Liver (tissue), 8 donors: ENCODE measurements at regions not wholly inside any gene's neighbourhood (a gene's known extent, or its start where the extent isn't known, plus 50 kb on each side); places are given as distances from the start of the nearest gene placed in this dataset.

Source experiments
- DNase-seq: peaks from one replicate; pipeline ENCODE4 v3.0.0-alpha.2; 2017; ENCODE audit warnings: low spot score
- H3K27ac ChIP-seq, 2 donors: one replicate each; pipeline ENCODE4 v1.7.0; 2013; ENCODE audit warnings: inconsistent platforms in 2 of 2, low read length in 2 of 2, control low read depth in 1 of 2, low read depth in 1 of 2, mild to moderate bottlenecking in 1 of 2
- H3K27me3 ChIP-seq, 4 donors: one replicate each; pipeline versions ENCODE4 v1.6.1 to v1.7.0; 2013; ENCODE audit warnings: low read length in 3 of 4, inconsistent platforms in 1 of 4, mild to moderate bottlenecking in 1 of 4, moderate library complexity in 1 of 4; ENCODE audit not compliant: control insufficient read depth in 4 of 4, insufficient read depth in 4 of 4
- H3K36me3 ChIP-seq, 4 donors: one replicate each; pipeline versions ENCODE4 v1.6.1 to v1.7.0; 2013; ENCODE audit warnings: low read length in 3 of 4, mild to moderate bottlenecking in 3 of 4, low read depth in 1 of 4, moderate library complexity in 1 of 4; ENCODE audit not compliant: control insufficient read depth in 4 of 4, insufficient read depth in 3 of 4
- H3K4me1 ChIP-seq, 4 donors: one replicate each; pipeline versions ENCODE4 v1.6.1 to v1.7.0; 2013; ENCODE audit warnings: low read length in 3 of 4, mild to moderate bottlenecking in 3 of 4, moderate library complexity in 1 of 4; ENCODE audit not compliant: control insufficient read depth in 4 of 4, insufficient read depth in 4 of 4
- H3K4me3 ChIP-seq, 3 donors: one replicate each; pipeline versions ENCODE4 v1.6.1 to v1.7.0; 2013; ENCODE audit warnings: low read length in 3 of 3, control low read depth in 1 of 3, low read depth in 1 of 3, mild to moderate bottlenecking in 1 of 3
- H3K9ac ChIP-seq, 2 donors: one replicate each; pipeline ENCODE4 v1.7.0; 2013; ENCODE audit warnings: low read length in 2 of 2, mild to moderate bottlenecking in 2 of 2, moderate library complexity in 2 of 2, control low read depth in 1 of 2, low read depth in 1 of 2
- H3K9me3 ChIP-seq, 4 donors: one replicate each; pipeline versions ENCODE4 v1.6.1 to v1.7.0; 2013; ENCODE audit warnings: low read length in 3 of 4; ENCODE audit not compliant: control insufficient read depth in 4 of 4
- CTCF ChIP-seq: fragments of 150-350 bp; IDR thresholded peaks from 2 replicates; pipeline ENCODE4 v1.5.1; 2017; ENCODE audit warnings: improper control_type of control experiment, low read depth, low read length; ENCODE audit not compliant: missing input control
- EGR1 ChIP-seq, 2 donors: IDR thresholded peaks; 2 replicates each; pipeline ENCODE4 v1.6.1; 2016 to 2018; ENCODE audit warnings: antibody characterized with exemption in 2 of 2, low read depth in 2 of 2
- FOXA1 ChIP-seq: IDR thresholded peaks from 2 replicates; pipeline ENCODE4 v1.6.1; 2016; ENCODE audit warnings: antibody characterized with exemption
- GABPA ChIP-seq, 2 donors: IDR thresholded peaks in 1 of 2; conservative IDR thresholded peaks in 1 of 2; 2 replicates each; pipeline ENCODE4 v1.6.1; 2016; ENCODE audit warnings: antibody characterized with exemption in 2 of 2, mild to moderate bottlenecking in 1 of 2, moderate library complexity in 1 of 2
- HNF4A ChIP-seq, 2 donors: conservative IDR thresholded peaks; 2 replicates each; pipeline ENCODE4 v1.6.1; 2016; ENCODE audit warnings: antibody characterized with exemption in 2 of 2, mild to moderate bottlenecking in 2 of 2
- NR2F2 ChIP-seq: IDR thresholded peaks from 2 replicates; pipeline ENCODE4 v1.6.1; 2016; ENCODE audit warnings: antibody characterized with exemption
- RAD21 ChIP-seq, 2 donors: IDR thresholded peaks; 2 replicates each; pipeline ENCODE4 v1.6.1; 2016; ENCODE audit warnings: antibody characterized with exemption in 2 of 2, mild to moderate bottlenecking in 2 of 2
- YY1 ChIP-seq: IDR thresholded peaks from 2 replicates; pipeline ENCODE4 v1.6.1; 2016; ENCODE audit warnings: antibody characterized with exemption, mild to moderate bottlenecking
- ZBTB33 ChIP-seq: IDR thresholded peaks from 2 replicates; pipeline ENCODE4 v1.6.1; 2016; ENCODE audit warnings: antibody characterized with exemption
- WGBS: extraction: QIAGEN DNeasy Blood & Tissue Kit; methylation state at CpG from one replicate; pipeline ENCODE4 v1.1.7; 2013; 5-methylcytosine and 5-hydroxymethylcytosine counted together
- TF ChIP-seq, protein P1 (sequence below): IDR thresholded peaks from 2 replicates; pipeline ENCODE4 v1.6.1; 2016; ENCODE audit warnings: antibody characterized with exemption
- TF ChIP-seq, protein P2 (sequence below): IDR thresholded peaks from 2 replicates; pipeline ENCODE4 v1.6.1; 2016; ENCODE audit warnings: antibody characterized with exemption
- TF ChIP-seq, protein P3 (sequence below): IDR thresholded peaks from 2 replicates; pipeline ENCODE4 v1.6.1; 2016; ENCODE audit warnings: antibody characterized with exemption, mild to moderate bottlenecking
- donor health status: healthy.
- donor health status: healthy.
- donor health status: healthy.
- donor health status: healthy.
- donor health status: healthy.

DNA sequence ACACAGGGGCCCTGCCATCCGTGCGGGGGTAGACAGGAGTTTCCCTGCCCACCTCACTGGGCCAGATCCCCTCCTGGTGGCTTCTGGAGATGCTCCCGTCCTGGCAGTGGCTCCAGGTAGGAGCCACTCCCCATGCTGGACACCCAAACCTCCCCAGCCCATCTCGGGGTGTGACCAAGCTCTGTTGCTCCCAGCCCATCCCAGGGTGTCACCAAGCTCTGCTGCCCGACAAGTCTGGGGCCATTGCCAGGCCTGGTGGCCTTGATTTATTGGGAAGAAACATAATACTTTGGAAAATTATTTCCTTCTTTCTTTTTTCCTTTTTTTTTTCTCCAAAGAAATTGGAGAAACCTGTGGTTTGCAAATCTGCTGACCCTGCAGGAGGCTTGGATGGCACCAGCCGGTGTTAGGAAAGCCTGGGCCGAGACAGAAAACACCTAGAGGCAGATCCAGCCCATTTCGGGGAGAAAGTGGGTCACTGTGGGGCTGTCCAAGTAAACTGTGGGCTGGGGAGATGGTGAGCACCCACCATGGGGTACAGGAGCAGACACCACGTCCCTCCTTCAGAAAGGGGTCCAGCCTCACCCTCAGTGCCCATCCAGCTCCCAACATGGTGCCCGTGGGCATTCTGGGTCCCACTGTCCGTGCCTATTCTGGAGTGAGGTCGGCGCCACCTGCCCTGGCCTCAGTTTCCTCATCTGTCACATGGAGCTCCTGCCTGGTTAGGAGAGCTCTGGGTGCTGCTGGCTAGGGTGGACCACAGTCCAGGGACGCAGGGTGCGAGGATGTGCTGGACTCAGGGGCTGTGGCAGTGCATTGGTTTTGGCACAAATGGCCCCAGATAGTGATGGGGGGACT, 59.4 kb upstream of the ADRA2C start:
- 81% methylated on average over 15 of the region's 15 CpGs for WGBS
- no peaks in the 10 kb centered on the region for H3K9me3 ChIP-seq
- no peak overlapping the region for H3K9ac ChIP-seq
- H3K4me1 ChIP-seq, result no peaks in the 10 kb centered on the region
- TF ChIP-seq CTCF (no peak), FOXA1 (no peak), NR2F2 (no peak), HNF4A (conservative IDR thresholded peaks at IDR 0.05) (no peak), RAD21 (IDR thresholded peaks at IDR 0.05) (no peak), GABPA (IDR thresholded peaks at IDR 0.05 in 1 of 2, conservative IDR thresholded peaks at IDR 0.05 in 1 of 2) (no peak), EGR1 (IDR thresholded peaks at IDR 0.05; ENCODE audit: low read depth in 2 of 2) (no peak), ZBTB33 (no peak), YY1 (no peak)
- TF ChIP-seq, protein P1, sequence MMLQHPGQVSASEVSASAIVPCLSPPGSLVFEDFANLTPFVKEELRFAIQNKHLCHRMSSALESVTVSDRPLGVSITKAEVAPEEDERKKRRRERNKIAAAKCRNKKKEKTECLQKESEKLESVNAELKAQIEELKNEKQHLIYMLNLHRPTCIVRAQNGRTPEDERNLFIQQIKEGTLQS, result no peak
- TF ChIP-seq, protein P2, sequence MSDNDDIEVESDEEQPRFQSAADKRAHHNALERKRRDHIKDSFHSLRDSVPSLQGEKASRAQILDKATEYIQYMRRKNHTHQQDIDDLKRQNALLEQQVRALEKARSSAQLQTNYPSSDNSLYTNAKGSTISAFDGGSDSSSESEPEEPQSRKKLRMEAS, result no peak
- TF ChIP-seq, protein P3, sequence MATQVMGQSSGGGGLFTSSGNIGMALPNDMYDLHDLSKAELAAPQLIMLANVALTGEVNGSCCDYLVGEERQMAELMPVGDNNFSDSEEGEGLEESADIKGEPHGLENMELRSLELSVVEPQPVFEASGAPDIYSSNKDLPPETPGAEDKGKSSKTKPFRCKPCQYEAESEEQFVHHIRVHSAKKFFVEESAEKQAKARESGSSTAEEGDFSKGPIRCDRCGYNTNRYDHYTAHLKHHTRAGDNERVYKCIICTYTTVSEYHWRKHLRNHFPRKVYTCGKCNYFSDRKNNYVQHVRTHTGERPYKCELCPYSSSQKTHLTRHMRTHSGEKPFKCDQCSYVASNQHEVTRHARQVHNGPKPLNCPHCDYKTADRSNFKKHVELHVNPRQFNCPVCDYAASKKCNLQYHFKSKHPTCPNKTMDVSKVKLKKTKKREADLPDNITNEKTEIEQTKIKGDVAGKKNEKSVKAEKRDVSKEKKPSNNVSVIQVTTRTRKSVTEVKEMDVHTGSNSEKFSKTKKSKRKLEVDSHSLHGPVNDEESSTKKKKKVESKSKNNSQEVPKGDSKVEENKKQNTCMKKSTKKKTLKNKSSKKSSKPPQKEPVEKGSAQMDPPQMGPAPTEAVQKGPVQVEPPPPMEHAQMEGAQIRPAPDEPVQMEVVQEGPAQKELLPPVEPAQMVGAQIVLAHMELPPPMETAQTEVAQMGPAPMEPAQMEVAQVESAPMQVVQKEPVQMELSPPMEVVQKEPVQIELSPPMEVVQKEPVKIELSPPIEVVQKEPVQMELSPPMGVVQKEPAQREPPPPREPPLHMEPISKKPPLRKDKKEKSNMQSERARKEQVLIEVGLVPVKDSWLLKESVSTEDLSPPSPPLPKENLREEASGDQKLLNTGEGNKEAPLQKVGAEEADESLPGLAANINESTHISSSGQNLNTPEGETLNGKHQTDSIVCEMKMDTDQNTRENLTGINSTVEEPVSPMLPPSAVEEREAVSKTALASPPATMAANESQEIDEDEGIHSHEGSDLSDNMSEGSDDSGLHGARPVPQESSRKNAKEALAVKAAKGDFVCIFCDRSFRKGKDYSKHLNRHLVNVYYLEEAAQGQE, result no peak
- H3K27me3 ChIP-seq, result peaks cover 0 to 2% (median 0%) of the 10 kb centered on the region in 4 donors
- no peaks in the 10 kb centered on the region for H3K36me3 ChIP-seq
- H3K27ac ChIP-seq, result no peak overlapping the region
- DNase-seq, result no peak
- H3K4me3 ChIP-seq, result no peak overlapping the region

DNA sequence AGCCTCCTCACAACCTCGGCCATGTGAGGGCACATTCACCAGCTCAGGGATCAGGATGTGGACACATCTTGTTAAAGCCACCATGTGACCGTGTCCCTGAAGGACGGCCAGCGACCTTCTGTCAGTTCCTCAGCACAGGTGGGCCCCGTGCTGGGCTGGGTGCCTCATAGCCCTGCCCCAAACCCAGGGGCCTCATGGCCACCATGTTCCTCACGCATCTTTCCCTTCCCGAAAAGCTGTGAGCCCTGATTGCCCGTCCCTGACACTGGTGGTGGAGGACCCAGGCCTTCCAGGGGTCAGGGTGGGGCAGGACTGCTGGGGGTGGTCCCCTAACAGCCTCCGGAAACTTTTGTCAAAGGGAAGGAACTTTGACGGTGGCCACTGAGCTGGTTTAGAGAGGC, 60.1 kb upstream of the ADRA2C start:
- H3K27ac ChIP-seq, result no peak overlapping the region
- H3K9ac ChIP-seq, result no peak overlapping the region
- no peak overlapping the region for H3K4me3 ChIP-seq
- H3K27me3 ChIP-seq, result peaks cover 0 to 2% (median under 1%) of the 10 kb centered on the region in 4 donors
- 63% methylated on average over 10 of the region's 10 CpGs for WGBS
- TF ChIP-seq NR2F2 (no peak), ZBTB33 (no peak), FOXA1 (no peak)
- TF ChIP-seq, protein P2, result no peak
- TF ChIP-seq, protein P3, result no peak
- no peaks in the 10 kb centered on the region for H3K36me3 ChIP-seq
- H3K4me1 ChIP-seq, result no peaks in the 10 kb centered on the region
- no peak for DNase-seq
- no peaks in the 10 kb centered on the region for H3K9me3 ChIP-seq
